ENCODE measurements at regions not wholly inside any gene's neighbourhood (a gene's known extent, or its start where the extent isn't known, plus 50 kb on each side); places are given as distances from the start of the nearest gene placed in this dataset.
A peak's percentile ranks its signal among the peaks of the same experiment; 100 is the strongest.
"Not testable (repeated sequence)": the region's sequence is repeated elsewhere in the genome, so short reads cannot be mapped to it uniquely, and the experiment has no call there.

GRCh38 chr5:154653418-154653763 lies 101.8 kb upstream of the LARP1 start:
- no peak for DNase-seq (ENCODE audit: low read depth in 2 of 2)

GRCh38 chr5:154652746-154653417 lies 102.3 kb upstream of the LARP1 start:
- DNase-seq (ENCODE audit: low read depth in 2 of 2) = no peak

- DNase-seq (ENCODE audit: low read depth in 2 of 2) = not testable (repeated sequence)
Measured at GRCh38 chr5:154651795-154652194, 103.4 kb upstream of the LARP1 start.

- DNase-seq (ENCODE audit: low read depth in 2 of 2) = no peak
Measured at GRCh38 chr5:154648706-154649105, 106.5 kb upstream of the LARP1 start.

- no peak for DNase-seq (ENCODE audit: low read depth in 2 of 2)
Measured at GRCh38 chr5:154648229-154648628, 106.9 kb upstream of the LARP1 start.

- no peak for DNase-seq (ENCODE audit: low read depth in 2 of 2)
Measured at GRCh38 chr5:154647761-154648145, 107.4 kb upstream of the LARP1 start.

GRCh38 chr5:154647114-154647760 lies 107.9 kb upstream of the LARP1 start:
- DNase-seq (ENCODE audit: low read depth in 2 of 2) = peak in 1 of 2 donors; percentile 6

- DNase-seq (ENCODE audit: low read depth in 2 of 2) = no peak
Measured at GRCh38 chr5:154646745-154647113, 108.4 kb upstream of the LARP1 start.

GRCh38 chr5:154644745-154645411 lies 110.3 kb upstream of the LARP1 start:
- no peak for DNase-seq (ENCODE audit: low read depth in 2 of 2)

GRCh38 chr5:154642499-154643245 lies 112.5 kb upstream of the LARP1 start:
- no peak for DNase-seq (ENCODE audit: low read depth in 2 of 2)

GRCh38 chr5:154640213-154640831 lies 114.9 kb upstream of the LARP1 start:
- DNase-seq (ENCODE audit: low read depth in 2 of 2) = not testable (repeated sequence)

GRCh38 chr5:154636786-154637185 lies 118.4 kb upstream of the LARP1 start:
- DNase-seq (ENCODE audit: low read depth in 2 of 2) = not testable (repeated sequence)

GRCh38 chr5:154636271-154636670 lies 118.9 kb upstream of the LARP1 start:
- not testable (repeated sequence) for DNase-seq (ENCODE audit: low read depth in 2 of 2)

GRCh38 chr5:154633744-154634143 lies 121.4 kb upstream of the LARP1 start:
- not testable (repeated sequence) for DNase-seq (ENCODE audit: low read depth in 2 of 2)

- no peak for DNase-seq (ENCODE audit: low read depth in 2 of 2)
Measured at GRCh38 chr5:154631141-154631540, 124.0 kb upstream of the LARP1 start.

GRCh38 chr5:154630410-154630809 lies 124.8 kb upstream of the LARP1 start:
- no peak for DNase-seq (ENCODE audit: low read depth in 2 of 2)

- no peak for DNase-seq (ENCODE audit: low read depth in 2 of 2)
Measured at GRCh38 chr5:154628685-154629084, 126.5 kb upstream of the LARP1 start.

- DNase-seq (ENCODE audit: low read depth in 2 of 2) = no peak
Measured at GRCh38 chr5:154627698-154628678, 127.2 kb upstream of the LARP1 start.

GRCh38 chr5:154626876-154627557 lies 128.2 kb upstream of the LARP1 start:
- DNase-seq (ENCODE audit: low read depth in 2 of 2) = no peak

- no peak for DNase-seq (ENCODE audit: low read depth in 2 of 2)
Measured at GRCh38 chr5:154625031-154625430, 130.1 kb upstream of the LARP1 start.
